Activated CD4-positive, alpha-beta memory T cell treated with anti-CD3 and anti-CD28 coated beads, Interleukin-2, amount 10 ng/mL, durations not matched to agents 7 days and 5 days (primary cell): ENCODE measurements at regions not wholly inside any gene's neighbourhood (a gene's known extent, or its start where the extent isn't known, plus 50 kb on each side); places are given as distances from the start of the nearest gene placed in this dataset.
"Not testable (repeated sequence)": the region's sequence is repeated elsewhere in the genome, so short reads cannot be mapped to it uniquely, and the experiment has no call there.

Experiments
- CTCF ChIA-PET: fragments of 350-600 bp; sonication (Branson Sonifier 250); formaldehyde crosslinking; loops from one replicate; lab custom pipeline; 2021; ENCODE audit warnings: antibody characterized with exemption, inconsistent platforms; lab: Charles Lee
- POLR2A ChIA-PET: fragments of 350-600 bp; sonication (Branson Sonifier 250); formaldehyde crosslinking; loops from one replicate; lab custom pipeline; 2021; ENCODE audit warnings: antibody characterized with exemption; lab: Charles Lee
- DNase-seq: peaks from one replicate; pipeline ENCODE4 v3.0.0-alpha.2; 2020
- H3K27ac Mint-ChIP-seq: one replicate; pipeline ENCODE4 v1.8.0; 2021; ENCODE audit warnings: mild to moderate bottlenecking, mixed read lengths
- H3K27me3 Mint-ChIP-seq: one replicate; pipeline ENCODE4 v1.8.0; 2021; ENCODE audit warnings: mixed read lengths
- H3K36me3 Mint-ChIP-seq: one replicate; pipeline ENCODE4 v1.8.0; 2021; ENCODE audit warnings: low read depth, mixed read lengths
- H3K4me1 Mint-ChIP-seq: one replicate; pipeline ENCODE4 v1.8.0; 2021; ENCODE audit warnings: mixed read lengths
- H3K4me3 Mint-ChIP-seq: one replicate; pipeline ENCODE4 v1.8.0; 2021; ENCODE audit warnings: mild to moderate bottlenecking, mixed read lengths
- H3K9me3 Mint-ChIP-seq: one replicate; pipeline ENCODE4 v1.8.0; 2021; ENCODE audit warnings: mixed read lengths

DNA sequence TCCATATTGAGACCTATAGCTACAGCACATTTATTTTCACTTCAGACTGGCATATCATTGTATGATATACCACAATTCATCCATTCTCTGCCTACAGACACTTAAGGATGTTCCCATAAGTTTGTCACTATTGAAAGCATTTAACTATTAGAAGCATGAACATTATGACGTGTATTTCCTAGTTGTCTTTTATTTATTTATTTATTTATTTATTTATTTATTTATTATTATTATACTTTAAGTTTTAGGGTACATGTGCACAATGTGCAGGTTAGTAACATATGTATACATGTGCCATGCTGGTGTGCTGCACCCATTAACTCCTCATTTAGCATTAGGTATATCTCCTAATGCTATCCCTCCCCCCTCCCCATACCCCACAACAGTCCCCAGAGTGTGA lies 448.0 kb downstream of the TMEM232 start:
- H3K27ac Mint-ChIP-seq, H3K4me1 Mint-ChIP-seq, CTCF ChIA-PET, DNase-seq, POLR2A ChIA-PET, H3K27me3 Mint-ChIP-seq, H3K36me3 Mint-ChIP-seq, H3K4me3 Mint-ChIP-seq: not testable (repeated sequence)
- H3K9me3 Mint-ChIP-seq = peaks cover 14% of the 10 kb centered on the region

DNA sequence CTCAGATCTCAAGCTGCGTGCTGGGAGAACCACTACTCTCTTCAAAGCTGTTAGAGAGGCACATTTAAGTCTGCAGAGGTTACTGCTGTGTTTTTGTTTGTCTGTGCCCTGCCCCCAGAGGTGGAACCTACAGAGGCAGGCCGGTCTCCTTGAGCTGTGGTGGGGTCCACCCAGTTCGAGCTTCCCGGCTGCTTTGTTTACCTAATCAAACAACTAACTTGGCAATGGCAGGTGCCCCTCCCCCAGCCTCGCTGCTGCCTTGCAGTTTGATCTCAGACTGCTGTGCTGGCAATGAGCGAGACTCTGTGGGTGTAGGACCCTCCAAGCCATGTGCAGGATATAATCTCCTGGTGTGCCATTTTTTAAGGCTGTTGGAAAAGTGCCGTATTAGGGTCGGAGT lies 442.4 kb downstream of the TMEM232 start:
- H3K27ac Mint-ChIP-seq, DNase-seq, POLR2A ChIA-PET, H3K4me1 Mint-ChIP-seq, H3K36me3 Mint-ChIP-seq, H3K4me3 Mint-ChIP-seq, CTCF ChIA-PET, H3K27me3 Mint-ChIP-seq: not testable (repeated sequence)
- H3K9me3 Mint-ChIP-seq = peaks cover 13% of the 10 kb centered on the region

- no peak overlapping the region for H3K4me3 Mint-ChIP-seq
- peaks cover 5% of the 10 kb centered on the region for H3K9me3 Mint-ChIP-seq
- no peaks in the 10 kb centered on the region for H3K36me3 Mint-ChIP-seq
- no peaks in the 10 kb centered on the region for H3K4me1 Mint-ChIP-seq
- DNase-seq = no peak
- ChIA-PET POLR2A (no interaction called here), CTCF (no interaction called here)
- no peak overlapping the region for H3K27ac Mint-ChIP-seq
- no peaks in the 10 kb centered on the region for H3K27me3 Mint-ChIP-seq
These were observed 437.5 kb downstream of the TMEM232 start for GRCh38 chr5:110288766-110289511.

DNA sequence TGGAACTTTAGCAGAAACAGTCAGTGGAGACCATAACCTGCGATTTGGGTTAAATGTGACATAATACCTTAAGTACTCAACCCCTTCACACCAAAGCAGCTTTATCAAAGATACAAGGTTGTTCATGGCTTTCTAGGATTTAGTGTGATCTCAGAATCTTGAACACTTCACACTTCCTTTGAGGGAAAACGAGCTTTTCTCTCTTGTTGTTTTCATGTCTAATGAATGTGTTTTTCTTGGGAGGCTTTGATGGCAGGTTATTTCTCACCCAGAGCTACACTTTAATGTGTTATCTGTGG lies 437.0 kb downstream of the TMEM232 start:
- H3K4me3 Mint-ChIP-seq = no peak overlapping the region
- no peaks in the 10 kb centered on the region for H3K27me3 Mint-ChIP-seq
- no peak for DNase-seq
- no peaks in the 10 kb centered on the region for H3K4me1 Mint-ChIP-seq
- no peaks in the 10 kb centered on the region for H3K36me3 Mint-ChIP-seq
- POLR2A ChIA-PET = no interaction called here
- no peak overlapping the region for H3K27ac Mint-ChIP-seq
- CTCF ChIA-PET = no interaction called here
- H3K9me3 Mint-ChIP-seq = peaks cover 5% of the 10 kb centered on the region

DNA sequence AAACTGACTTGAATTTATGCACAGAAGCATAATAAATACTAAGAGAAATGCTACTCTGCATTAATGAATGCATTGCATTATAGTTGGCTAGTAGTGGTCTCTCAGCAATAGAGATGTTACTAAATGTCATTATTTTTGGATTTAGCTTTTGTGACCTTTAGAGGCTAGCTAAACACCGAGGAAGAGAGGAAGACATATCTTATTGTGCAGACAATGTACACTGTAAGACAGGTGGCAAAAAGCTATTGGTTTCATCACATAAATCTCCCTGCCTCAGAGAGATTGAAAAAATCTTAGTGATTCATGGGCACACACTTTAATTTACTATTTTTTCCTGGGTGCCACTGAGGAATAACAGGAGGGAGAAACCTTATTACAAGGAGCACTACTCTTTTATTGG lies 435.9 kb downstream of the TMEM232 start:
- Mint-ChIP-seq H3K27ac (no peak overlapping the region), H3K36me3 (no peaks in the 10 kb centered on the region), H3K4me1 (no peaks in the 10 kb centered on the region), H3K9me3 (no peaks in the 10 kb centered on the region), H3K27me3 (no peaks in the 10 kb centered on the region), H3K4me3 (no peak overlapping the region)
- no peak for DNase-seq
- CTCF ChIA-PET = no interaction called here
- POLR2A ChIA-PET = no interaction called here

DNA sequence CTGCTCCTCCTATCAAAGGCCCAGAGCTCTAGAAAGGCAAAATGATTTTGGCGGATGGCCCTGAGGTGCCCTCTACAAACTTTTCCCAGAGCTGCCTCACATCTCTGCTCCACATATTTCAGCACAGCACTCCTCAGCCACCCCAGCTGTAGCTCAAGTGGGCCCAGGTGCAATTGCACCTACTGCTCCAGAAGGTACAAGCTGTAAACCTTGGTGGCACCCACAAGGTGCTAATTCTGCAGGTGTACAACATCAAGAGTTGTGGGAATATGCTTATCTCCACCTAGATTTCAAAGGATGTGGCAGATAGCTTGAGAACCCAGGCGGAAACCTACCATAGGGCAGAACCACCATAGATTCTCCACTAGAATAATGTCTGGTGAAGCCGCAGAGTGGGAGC lies 432.2 kb downstream of the TMEM232 start:
- Mint-ChIP-seq H3K27me3 (no peaks in the 10 kb centered on the region), H3K9me3 (no peaks in the 10 kb centered on the region), H3K4me1 (no peaks in the 10 kb centered on the region), H3K36me3 (no peaks in the 10 kb centered on the region), H3K4me3 (no peak overlapping the region), H3K27ac (no peak overlapping the region)
- CTCF ChIA-PET = no interaction called here
- POLR2A ChIA-PET = no interaction called here
- no peak for DNase-seq

DNA sequence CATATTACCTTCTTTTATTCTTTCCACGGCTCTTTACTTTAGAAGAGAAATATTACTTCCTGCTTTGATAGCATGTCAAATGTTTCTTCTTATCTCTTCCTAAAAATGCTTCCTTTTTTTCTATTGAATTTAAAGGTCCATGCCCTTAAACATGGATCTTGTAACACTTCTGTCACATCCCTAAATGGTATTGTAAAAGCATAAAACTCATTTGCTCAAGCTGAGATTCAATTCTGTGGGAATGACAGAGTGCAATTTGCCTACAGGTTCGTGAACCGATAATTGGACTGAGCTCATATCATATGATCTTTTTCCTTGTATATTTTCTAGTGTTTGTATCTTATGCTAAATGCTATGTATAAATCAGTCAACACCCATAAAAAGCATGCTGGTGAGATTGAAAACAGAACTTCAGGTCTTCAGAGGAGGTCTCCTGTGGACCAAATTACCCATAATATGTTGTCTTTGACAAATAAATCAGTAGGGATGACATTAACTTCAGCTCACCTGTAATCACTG lies 429.3 kb downstream of the TMEM232 start:
- no peaks in the 10 kb centered on the region for H3K4me1 Mint-ChIP-seq
- CTCF ChIA-PET = no interaction called here
- no peaks in the 10 kb centered on the region for H3K36me3 Mint-ChIP-seq

DNA sequence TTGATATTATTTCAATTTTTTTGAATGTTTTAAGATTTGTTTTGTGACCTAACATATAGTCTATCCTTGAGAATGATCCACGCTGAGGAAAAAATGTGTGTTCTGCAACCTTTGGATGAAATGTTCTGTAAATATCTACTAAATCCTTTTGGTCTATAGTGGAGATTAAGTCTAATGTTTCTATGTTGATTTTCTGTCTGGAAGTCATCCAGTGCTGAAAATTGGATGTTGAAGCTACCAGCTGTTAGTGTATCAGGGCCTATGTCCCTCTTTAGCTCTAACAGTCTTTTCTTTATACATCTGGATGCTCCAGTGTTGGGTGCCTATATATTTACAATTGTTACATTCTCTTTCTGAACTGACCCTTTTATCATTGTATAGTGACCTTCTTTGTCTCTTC lies 422.3 kb downstream of the TMEM232 start:
- no peak overlapping the region for H3K27ac Mint-ChIP-seq
- no peak for DNase-seq
- H3K27me3 Mint-ChIP-seq = no peaks in the 10 kb centered on the region
- CTCF ChIA-PET = no interaction called here
- no peak overlapping the region for H3K4me3 Mint-ChIP-seq
- H3K36me3 Mint-ChIP-seq = no peaks in the 10 kb centered on the region
- POLR2A ChIA-PET = no interaction called here
- no peaks in the 10 kb centered on the region for H3K9me3 Mint-ChIP-seq
- H3K4me1 Mint-ChIP-seq = no peaks in the 10 kb centered on the region

More for the DNA sequence above, 429.3 kb downstream of the TMEM232 start:
- Mint-ChIP-seq H3K27ac (no peak overlapping the region), H3K4me3 (no peak overlapping the region), H3K27me3 (no peaks in the 10 kb centered on the region), H3K9me3 (no peaks in the 10 kb centered on the region)
- DNase-seq = no peak
- POLR2A ChIA-PET = no interaction called here

GRCh38 chr5:110306650-110307049 lies 419.8 kb downstream of the TMEM232 start:
- no peaks in the 10 kb centered on the region for H3K9me3 Mint-ChIP-seq
- CTCF ChIA-PET = no interaction called here
- no peaks in the 10 kb centered on the region for H3K36me3 Mint-ChIP-seq
- POLR2A ChIA-PET = no interaction called here
- H3K4me1 Mint-ChIP-seq = no peaks in the 10 kb centered on the region
- DNase-seq = no peak
- no peak overlapping the region for H3K4me3 Mint-ChIP-seq
- no peak overlapping the region for H3K27ac Mint-ChIP-seq
- H3K27me3 Mint-ChIP-seq = no peaks in the 10 kb centered on the region

DNA sequence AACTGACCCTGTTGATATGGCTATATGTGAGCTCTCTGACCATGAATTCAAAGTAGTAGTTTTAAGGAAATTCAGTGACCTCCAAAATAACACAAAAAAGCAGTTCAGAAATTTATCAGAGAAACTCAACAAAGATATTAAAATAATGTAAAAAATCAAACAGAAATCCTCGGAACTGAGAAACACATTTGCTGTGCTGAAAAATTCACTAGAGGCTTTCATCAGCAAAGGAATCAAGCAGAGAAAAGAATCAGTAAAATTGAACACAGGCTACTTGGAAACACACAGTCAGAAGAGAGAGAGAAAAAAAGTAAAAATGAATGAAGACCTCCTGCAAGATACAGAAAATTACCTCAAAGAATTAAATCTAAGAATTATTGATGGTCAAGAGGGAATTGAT lies 417.2 kb downstream of the TMEM232 start:
- Mint-ChIP-seq H3K4me1 (no peaks in the 10 kb centered on the region), H3K27ac (no peak overlapping the region), H3K4me3 (no peak overlapping the region), H3K27me3 (no peaks in the 10 kb centered on the region), H3K36me3 (no peaks in the 10 kb centered on the region), H3K9me3 (no peaks in the 10 kb centered on the region)
- no peak for DNase-seq
- POLR2A ChIA-PET = no interaction called here
- CTCF ChIA-PET = no interaction called here

DNA sequence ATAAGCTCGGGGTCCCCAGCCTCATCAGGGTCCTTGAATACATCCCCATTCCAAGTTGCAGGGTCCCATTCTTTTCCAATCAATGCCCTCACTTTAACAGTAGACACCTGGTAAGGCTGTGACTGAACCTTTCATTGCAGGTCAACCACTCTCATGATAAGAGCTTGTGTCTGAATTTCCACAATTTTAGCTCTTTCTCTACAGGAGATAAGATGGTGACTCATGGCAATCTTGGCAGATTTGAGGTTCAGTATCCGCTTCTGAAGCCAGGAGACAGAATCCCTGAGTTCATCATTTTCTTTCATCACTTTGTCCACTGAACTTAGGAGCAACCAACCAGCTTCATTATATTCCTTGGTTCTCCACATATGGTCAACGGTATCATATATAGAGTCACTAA lies 409.9 kb downstream of the TMEM232 start:
- H3K4me1 Mint-ChIP-seq, POLR2A ChIA-PET, H3K36me3 Mint-ChIP-seq, CTCF ChIA-PET, H3K9me3 Mint-ChIP-seq, H3K4me3 Mint-ChIP-seq, H3K27me3 Mint-ChIP-seq, DNase-seq, H3K27ac Mint-ChIP-seq: not testable (repeated sequence)

- Mint-ChIP-seq H3K9me3 (peaks cover 4% of the 10 kb centered on the region), H3K4me3 (no peak overlapping the region), H3K36me3 (no peaks in the 10 kb centered on the region), H3K27ac (no peak overlapping the region), H3K4me1 (peaks cover 2% of the 10 kb centered on the region), H3K27me3 (no peaks in the 10 kb centered on the region)
- no peak for DNase-seq
- ChIA-PET POLR2A (no interaction called here), CTCF (no interaction called here)
These were observed 405.4 kb downstream of the TMEM232 start for GRCh38 chr5:110321117-110321516.

- H3K27ac Mint-ChIP-seq = no peak overlapping the region
- DNase-seq = no peak
- CTCF ChIA-PET = no interaction called here
- no peak overlapping the region for H3K4me3 Mint-ChIP-seq
- H3K9me3 Mint-ChIP-seq = no peaks in the 10 kb centered on the region
- POLR2A ChIA-PET = no interaction called here
- H3K4me1 Mint-ChIP-seq = peaks cover 2% of the 10 kb centered on the region
- H3K36me3 Mint-ChIP-seq = no peaks in the 10 kb centered on the region
- no peaks in the 10 kb centered on the region for H3K27me3 Mint-ChIP-seq
These were observed 403.1 kb downstream of the TMEM232 start for GRCh38 chr5:110323357-110323756.

GRCh38 chr5:110323832-110324231 lies 402.6 kb downstream of the TMEM232 start:
- Mint-ChIP-seq H3K9me3 (no peaks in the 10 kb centered on the region), H3K27ac (no peak overlapping the region)
- CTCF ChIA-PET = no interaction called here

More at GRCh38 chr5:110323832-110324231, 402.6 kb downstream of the TMEM232 start:
- no peaks in the 10 kb centered on the region for H3K27me3 Mint-ChIP-seq
- POLR2A ChIA-PET = no interaction called here
- H3K36me3 Mint-ChIP-seq = no peaks in the 10 kb centered on the region
- H3K4me1 Mint-ChIP-seq = peaks cover 2% of the 10 kb centered on the region
- DNase-seq = no peak
- no peak overlapping the region for H3K4me3 Mint-ChIP-seq
